H1 (cell line): ENCODE measurements at regions not wholly inside any gene's neighbourhood (a gene's known extent, or its start where the extent isn't known, plus 50 kb on each side); places are given as distances from the start of the nearest gene placed in this dataset.

Experiments used
- FOSL1 ChIP-seq: IDR thresholded peaks from 2 replicates; pipeline ENCODE4 v1.6.1; 2011; ENCODE audit warnings: mild to moderate bottlenecking, low read depth, low read length, moderate library complexity; ENCODE audit not compliant: insufficient read depth
- SIN3A ChIP-seq, 2 experiments: IDR thresholded peaks in 1 of 2; conservative IDR thresholded peaks in 1 of 2; 2 replicates each; pipeline ENCODE4 v1.6.1; 2011 to 2012; ENCODE audit warnings: low read length in 2 of 2, improper control_type of control experiment in 1 of 2, low read depth in 1 of 2, mild to moderate bottlenecking in 1 of 2

- TF ChIP-seq FOSL1 (no peak), SIN3A (conservative IDR thresholded peaks at IDR 0.05 in 1 of 2, IDR thresholded peaks at IDR 0.05 in 1 of 2; ENCODE audit: low read depth in 1 of 2, low read length in 2 of 2) (no peak)
These were observed 206.4 kb upstream of the EGFLAM start (continued) for GRCh38 chr5:38051711-38052511.
